Gastroesophageal sphincter (tissue), 4 donors: ENCODE measurements at regions not wholly inside any gene's neighbourhood (a gene's known extent, or its start where the extent isn't known, plus 50 kb on each side); places are given as distances from the start of the nearest gene placed in this dataset.

Source experiments
- ATAC-seq: fragments of 150-250 bp; one replicate; pipeline ENCODE4 v1.9.1; 2016; ENCODE audit warnings: mild to moderate bottlenecking, moderate library complexity
- H3K27ac ChIP-seq, 4 donors: fragments of 200-600 bp; sonication (generic) in 3 of 4; 1 replicate in 3 of 4; 2 replicates in 1 of 4; pipeline ENCODE4 v1.5.1; 2016 to 2019
- H3K27me3 ChIP-seq: fragments of 200-600 bp; sonication (generic); one replicate; pipeline ENCODE4 v1.5.1; 2019
- H3K36me3 ChIP-seq, 2 donors: fragments of 200-600 bp; sonication (generic); one replicate each; pipeline ENCODE4 v1.5.1; 2019; ENCODE audit warnings: control low read depth in 1 of 2
- H3K4me1 ChIP-seq, 3 donors: fragments of 200-600 bp; sonication (generic); 1 replicate in 2 of 3; 2 replicates in 1 of 3; pipeline ENCODE4 v1.5.1; 2016 to 2019; ENCODE audit warnings: control low read depth in 2 of 3
- H3K4me3 ChIP-seq, 2 donors: fragments of 200-600 bp; sonication (generic); one replicate each; pipeline ENCODE4 v1.5.1; 2019; ENCODE audit warnings: mild to moderate bottlenecking in 1 of 2, moderate library complexity in 1 of 2
- H3K9me3 ChIP-seq, 3 donors: fragments of 200-600 bp; sonication (generic); one replicate each; pipeline ENCODE4 v1.5.1; 2017 to 2019; ENCODE audit warnings: control low read depth in 2 of 3
- CTCF ChIP-seq, 4 experiments: fragments of 200-600 bp in 2 of 4; fragments of 450-650 bp in 2 of 4; sonication (generic) in 1 of 4; IDR thresholded peaks; one replicate each; pipeline ENCODE4 v1.5.1; 2017 to 2019; ENCODE audit warnings: antibody characterized with exemption in 4 of 4, mild to moderate bottlenecking in 2 of 4, moderate library complexity in 2 of 4
- EP300 ChIP-seq: sonication (generic); formaldehyde crosslinking; IDR thresholded peaks from one replicate; pipeline ENCODE4 v1.6.1; 2017; ENCODE audit warnings: antibody characterized with exemption, mild to moderate bottlenecking
- POLR2A ChIP-seq, 2 donors: fragments of 450-650 bp; IDR thresholded peaks; one replicate each; pipeline ENCODE4 v1.6.1; 2017; ENCODE audit warnings: antibody characterized with exemption in 2 of 2, mild to moderate bottlenecking in 2 of 2, moderate library complexity in 1 of 2
- POLR2AphosphoS5 ChIP-seq: sonication (generic); formaldehyde crosslinking; IDR thresholded peaks from one replicate; pipeline ENCODE4 v1.6.1; 2017; ENCODE audit warnings: antibody characterized with exemption
- WGBS, 2 donors: methylation state at CpG; one replicate each; pipeline ENCODE4 v1.1.5; 2018; ENCODE audit warnings: low coverage in 1 of 2; 5-methylcytosine and 5-hydroxymethylcytosine counted together

GRCh38 chr4:24328711-24329110 is 255.6 kb downstream of the DHX15 start:
- Histone ChIP-seq H3K4me1 (no peaks in the 10 kb centered on the region), H3K27ac (no peak overlapping the region), H3K36me3 (no peaks in the 10 kb centered on the region), H3K27me3 (no peaks in the 10 kb centered on the region), H3K9me3 (no peaks in the 10 kb centered on the region), H3K4me3 (no peak overlapping the region)
- ATAC-seq: no peak
- 66 to 82% methylated on average over 4 to 6 of the region's 7 CpGs for WGBS, 2 donors
- TF ChIP-seq POLR2A (IDR thresholded peaks at IDR 0.05) (no peak), EP300 (no peak), POLR2AphosphoS5 (no peak), CTCF (IDR thresholded peaks at IDR 0.05) (no peak)

GRCh38 chr4:24328310-24328709 is 256.0 kb downstream of the DHX15 start:
- ATAC-seq: no peak
- TF ChIP-seq POLR2A (IDR thresholded peaks at IDR 0.05) (no peak), POLR2AphosphoS5 (no peak), EP300 (no peak), CTCF (IDR thresholded peaks at IDR 0.05) (no peak)
- Histone ChIP-seq H3K27ac (no peak overlapping the region), H3K4me1 (no peaks in the 10 kb centered on the region), H3K4me3 (no peak overlapping the region), H3K9me3 (no peaks in the 10 kb centered on the region), H3K27me3 (no peaks in the 10 kb centered on the region), H3K36me3 (no peaks in the 10 kb centered on the region)
- 47 to 64% methylated on average over 1 of the region's 1 CpG for WGBS, 2 donors

GRCh38 chr4:24322995-24323394 is 261.4 kb downstream of the DHX15 start:
- peaks cover 0 to 17% (median 3%) of the 10 kb centered on the region in 3 donors for H3K4me1 ChIP-seq
- H3K36me3 ChIP-seq: no peaks in the 10 kb centered on the region
- whole genome bisulfite sequencing, 2 donors: 57 to 69% methylated on average over 1 to 2 of the region's 3 CpGs
- ATAC-seq: peak; percentile 61
- no peak overlapping the region for H3K27ac ChIP-seq
- TF ChIP-seq CTCF (IDR thresholded peaks at IDR 0.05) (no peak), POLR2AphosphoS5 (no peak)
- H3K9me3 ChIP-seq: no peaks in the 10 kb centered on the region
- no peak overlapping the region for H3K4me3 ChIP-seq
- no peaks in the 10 kb centered on the region for H3K27me3 ChIP-seq

- peaks cover 0 to 17% (median 3%) of the 10 kb centered on the region in 3 donors for H3K4me1 ChIP-seq
- no peak overlapping the region for H3K4me3 ChIP-seq
- TF ChIP-seq POLR2AphosphoS5: no peak
- no peak for TF ChIP-seq EP300
- no peak for TF ChIP-seq POLR2A (IDR thresholded peaks at IDR 0.05)
- TF ChIP-seq CTCF (IDR thresholded peaks at IDR 0.05): no peak
- no peaks in the 10 kb centered on the region for H3K27me3 ChIP-seq
- H3K36me3 ChIP-seq: no peaks in the 10 kb centered on the region
- peak; percentile 74 for ATAC-seq
- H3K9me3 ChIP-seq: no peaks in the 10 kb centered on the region
- no peak overlapping the region for H3K27ac ChIP-seq
- WGBS, 2 donors: 46 to 73% methylated on average over 1 of the region's 1 CpG
These were observed 261.8 kb downstream of the DHX15 start for GRCh38 chr4:24322511-24322910.

- WGBS, 2 donors: 45 to 63% methylated on average over 6 of the region's 6 CpGs
- Histone ChIP-seq H3K9me3 (no peaks in the 10 kb centered on the region), H3K27me3 (no peaks in the 10 kb centered on the region), H3K4me1 (peaks cover 0 to 17% (median 3%) of the 10 kb centered on the region in 3 donors), H3K36me3 (no peaks in the 10 kb centered on the region), H3K27ac (peak overlapping the region in 3 of 4 donors; percentile 16 to 66 (median 64)), H3K4me3 (no peak overlapping the region)
- ATAC-seq: no peak
- TF ChIP-seq POLR2A (IDR thresholded peaks at IDR 0.05): no peak
These were observed 262.7 kb downstream of the DHX15 start for GRCh38 chr4:24321616-24322015.
